ENCODE measurements at regions not wholly inside any gene's neighbourhood (a gene's known extent, or its start where the extent isn't known, plus 50 kb on each side); places are given as distances from the start of the nearest gene placed in this dataset.
"Not testable (repeated sequence)": the region's sequence is repeated elsewhere in the genome, so short reads cannot be mapped to it uniquely, and the experiment has no call there.

DNA sequence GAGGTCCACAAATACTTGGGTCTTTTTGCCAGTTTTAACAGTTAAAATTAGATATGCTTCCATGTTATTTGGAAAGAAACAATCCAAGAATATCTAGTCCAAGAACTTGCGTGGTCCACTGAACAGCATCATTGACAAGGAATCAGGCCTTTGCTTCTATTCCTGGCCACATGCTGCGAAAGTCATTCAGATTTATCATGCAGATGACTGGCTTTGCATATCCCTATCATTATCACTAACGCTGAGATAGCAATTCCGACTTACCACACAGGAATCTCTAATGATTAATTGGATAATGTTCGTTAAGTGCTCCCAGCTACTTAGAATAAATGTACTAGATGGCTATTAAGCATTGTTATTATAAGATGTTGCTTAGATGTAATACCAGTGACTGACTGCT lies 51.0 kb upstream of the BDP1 start:
- POLR2A ChIA-PET; H3K4me1 ChIP-seq; DNase-seq; H3K36me3 ChIP-seq (ENCODE audit: control insufficient read depth, insufficient read depth, low read length); H3K9me3 Mint-ChIP-seq (ENCODE audit: unreplicated experiment); H3K27ac Mint-ChIP-seq (ENCODE audit: unreplicated experiment); H3K4me3 Mint-ChIP-seq (ENCODE audit: unreplicated experiment); CTCF ChIA-PET; H3K36me3 Mint-ChIP-seq (ENCODE audit: insufficient read depth, unreplicated experiment); H3K9me3 ChIP-seq; H3K27me3 ChIP-seq (replicated peaks; ENCODE audit: control insufficient read depth, insufficient read depth, low read length); intact Hi-C loops (cut with micrococcal nuclease; ENCODE audit: unreplicated experiment); BruUV-seq (replicated peaks); H3K27me3 Mint-ChIP-seq (ENCODE audit: insufficient read depth, unreplicated experiment); H3K4me3 ChIP-seq (ENCODE audit: low read depth, low read length); H3K4me1 Mint-ChIP-seq (ENCODE audit: low read depth, unreplicated experiment): not testable (repeated sequence)

DNA sequence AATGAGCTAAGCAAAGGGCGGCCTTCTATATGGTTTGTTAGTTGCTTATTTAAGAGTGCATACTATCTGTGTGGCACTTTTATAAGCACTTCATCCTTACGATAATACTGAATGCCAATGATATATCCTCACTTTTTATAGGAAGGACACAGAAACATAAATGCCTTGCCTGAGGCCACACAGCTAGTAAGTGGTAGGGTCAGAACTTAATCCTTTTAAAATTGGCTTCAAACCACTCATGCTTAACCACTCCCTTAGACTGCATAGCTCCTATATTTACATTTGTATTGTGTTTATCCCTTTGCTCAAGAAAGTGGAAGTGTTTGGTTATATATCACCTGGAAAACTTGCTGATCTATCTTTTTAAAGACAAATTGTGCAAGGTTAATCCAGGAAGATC lies 50.5 kb upstream of the BDP1 start:
- POLR2A ChIA-PET; H3K36me3 Mint-ChIP-seq (ENCODE audit: insufficient read depth, unreplicated experiment); CTCF ChIA-PET; H3K36me3 ChIP-seq (ENCODE audit: control insufficient read depth, insufficient read depth, low read length); H3K4me3 Mint-ChIP-seq (ENCODE audit: unreplicated experiment); H3K9me3 Mint-ChIP-seq (ENCODE audit: unreplicated experiment); H3K4me3 ChIP-seq (ENCODE audit: low read depth, low read length); H3K27ac Mint-ChIP-seq (ENCODE audit: unreplicated experiment); intact Hi-C loops (cut with micrococcal nuclease; ENCODE audit: unreplicated experiment); BruUV-seq (replicated peaks); H3K27me3 ChIP-seq (replicated peaks; ENCODE audit: control insufficient read depth, insufficient read depth, low read length); H3K4me1 Mint-ChIP-seq (ENCODE audit: low read depth, unreplicated experiment); H3K4me1 ChIP-seq; DNase-seq; H3K9me3 ChIP-seq: not testable (repeated sequence)
- peaks cover 11% of the 10 kb centered on the region for H3K27me3 Mint-ChIP-seq (ENCODE audit: insufficient read depth, unreplicated experiment)

Measured in Caco-2 (cell line).